H54 (cell line): ENCODE measurements at regions not wholly inside any gene's neighbourhood (a gene's known extent, or its start where the extent isn't known, plus 50 kb on each side); places are given as distances from the start of the nearest gene placed in this dataset.

Experiments used
- DNase-seq: peaks from one replicate; pipeline ENCODE4 v3.0.0; 2011; ENCODE audit warnings: low spot score, mixed read lengths; ENCODE audit not compliant: insufficient read length
- FAIRE-seq: peaks from 3 replicates; lab custom pipeline; 2011; peaks lifted over from hg19 to GRCh38; lab: Jason Lieb, UNC
- POLR2A ChIP-seq: IDR thresholded peaks from 2 replicates; pipeline ENCODE4 v1.6.1; 2011; ENCODE audit warnings: low read depth, mild to moderate bottlenecking, low read length

DNA sequence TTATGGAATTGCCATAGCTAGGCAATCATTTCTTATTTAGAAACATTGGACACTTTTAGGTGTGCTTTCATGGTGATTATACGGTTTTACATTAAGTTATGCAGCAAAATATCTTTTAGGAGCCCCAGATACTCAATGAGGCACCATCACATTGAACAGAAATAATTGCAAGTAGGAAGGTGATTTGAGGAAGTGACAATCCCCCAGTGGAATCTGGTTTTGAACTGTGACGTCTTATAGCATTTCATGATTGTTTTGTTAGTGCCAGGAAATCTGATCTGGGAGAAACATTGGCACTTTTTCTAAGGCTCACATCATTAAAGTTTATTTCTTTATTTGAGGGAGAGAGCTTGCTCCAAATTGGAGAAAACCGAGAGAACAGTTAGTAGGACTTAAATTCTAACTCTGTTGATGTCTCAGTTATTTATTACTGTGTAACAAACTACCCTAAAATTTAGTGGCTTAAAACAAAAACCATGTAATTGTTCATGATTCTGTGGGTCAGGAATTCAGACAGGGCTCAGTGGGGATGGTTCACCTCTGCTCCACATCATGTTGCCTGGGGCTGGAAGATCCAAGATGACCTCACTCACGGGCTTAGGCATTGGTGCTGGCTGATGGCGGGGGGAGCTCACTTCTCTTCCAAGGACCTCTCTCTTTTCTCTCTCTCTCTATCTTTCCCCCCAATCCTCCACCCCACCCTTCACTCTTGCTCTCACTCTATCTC, 78.2 kb upstream of the STEAP1B start:
- TF ChIP-seq POLR2A = no peak
- DNase-seq (no peak), FAIRE-seq (peak; percentile 43)

- TF ChIP-seq POLR2A = no peak
- no peak for FAIRE-seq
- no peak for DNase-seq
These were observed 77.5 kb upstream of the STEAP1B start for GRCh38 chr7:22577470-22578001.

GRCh38 chr7:22576612-22577469, 76.9 kb upstream of the STEAP1B start:
- FAIRE-seq = no peak
- no peak for DNase-seq
- TF ChIP-seq POLR2A = no peak

DNA sequence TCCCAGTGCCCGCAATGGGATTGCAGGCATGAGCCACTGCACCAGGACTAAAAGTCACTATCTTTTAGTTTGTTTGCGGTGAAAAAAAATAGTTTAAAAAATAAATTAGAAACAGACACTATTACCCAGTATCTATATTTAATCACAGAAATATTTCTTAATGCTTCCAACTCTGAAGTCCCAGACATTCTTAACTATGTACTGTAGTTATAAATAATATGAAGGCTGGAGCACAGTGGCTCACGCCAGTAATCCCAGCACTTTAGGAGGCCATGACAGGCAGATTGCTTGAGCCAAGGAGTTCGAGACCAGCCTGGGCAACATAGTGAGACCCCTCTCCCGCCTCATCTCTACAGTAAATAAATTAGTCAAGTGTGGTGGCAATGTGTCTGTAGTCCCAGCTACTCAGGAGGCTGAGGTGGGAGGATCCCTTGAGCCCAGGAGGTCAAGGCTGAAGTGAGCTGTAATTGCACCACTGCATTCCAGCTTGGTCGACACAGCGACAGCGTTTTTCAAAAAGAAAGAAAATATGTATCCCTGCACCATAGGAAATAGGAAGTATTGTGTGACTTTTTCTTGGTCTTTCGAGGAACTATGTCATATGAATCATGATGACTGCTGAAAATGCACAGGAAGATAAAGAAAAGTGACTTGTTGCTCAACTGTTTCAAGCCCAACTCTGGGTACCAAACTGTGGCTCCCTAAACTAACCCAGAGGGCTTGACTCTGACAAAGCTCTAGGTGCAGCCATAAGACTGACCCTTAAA, 74.9 kb upstream of the STEAP1B start:
- DNase-seq = no peak

DNA sequence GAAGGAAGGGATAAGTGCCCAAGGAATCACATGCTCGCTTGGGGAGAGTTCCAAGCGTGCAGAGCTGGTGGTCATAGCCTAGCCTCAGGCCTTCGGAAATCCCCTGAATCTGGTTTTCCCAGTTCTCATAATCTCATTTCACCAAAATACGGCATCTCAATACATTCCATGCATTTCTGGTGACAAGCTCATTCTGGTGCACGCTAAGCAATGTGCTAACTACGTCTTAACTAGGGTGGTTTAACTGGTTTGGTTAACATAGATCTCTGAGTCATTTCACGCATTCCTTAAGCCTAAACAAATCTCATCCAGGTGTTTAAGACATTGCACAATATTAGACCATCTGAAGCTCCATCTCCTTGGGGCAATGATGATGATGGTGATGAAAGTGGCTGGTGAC, 72.9 kb upstream of the STEAP1B start:
- DNase-seq (no peak), FAIRE-seq (no peak)
- TF ChIP-seq POLR2A = no peak

More for the DNA sequence above, 74.9 kb upstream of the STEAP1B start:
- no peak for TF ChIP-seq POLR2A
- FAIRE-seq = no peak

DNA sequence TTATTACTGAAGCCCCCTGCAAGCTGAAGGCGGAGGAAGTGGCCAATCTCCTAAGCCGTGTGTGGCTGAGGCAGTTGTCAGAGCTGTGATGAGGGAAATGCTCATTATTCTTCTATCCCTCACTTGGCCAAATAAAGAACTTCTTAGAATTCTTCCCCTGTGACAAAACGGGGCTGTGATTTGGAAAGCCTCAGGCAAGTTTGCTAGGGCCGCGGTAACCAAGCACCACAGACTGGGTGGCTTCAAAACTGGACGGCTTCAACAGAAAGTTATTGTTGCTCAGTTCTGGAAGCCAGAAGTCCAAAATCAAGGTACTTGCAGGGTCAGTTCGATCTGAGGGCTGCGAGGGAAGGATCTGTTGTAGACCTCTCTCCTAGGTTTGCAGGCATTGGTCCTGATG, 72.3 kb upstream of the STEAP1B start:
- no peak for DNase-seq
- no peak for FAIRE-seq

GRCh38 chr7:22571766-22572165, 71.8 kb upstream of the STEAP1B start:
- FAIRE-seq (no peak), DNase-seq (no peak)
- TF ChIP-seq POLR2A = no peak

More for the DNA sequence above, 72.3 kb upstream of the STEAP1B start:
- no peak for TF ChIP-seq POLR2A

GRCh38 chr7:22569586-22570321, 69.8 kb upstream of the STEAP1B start:
- no peak for TF ChIP-seq POLR2A
- FAIRE-seq (no peak), DNase-seq (no peak)

- FAIRE-seq (no peak), DNase-seq (no peak)
These were observed 66.6 kb upstream of the STEAP1B start for GRCh38 chr7:22566592-22566991.

DNA sequence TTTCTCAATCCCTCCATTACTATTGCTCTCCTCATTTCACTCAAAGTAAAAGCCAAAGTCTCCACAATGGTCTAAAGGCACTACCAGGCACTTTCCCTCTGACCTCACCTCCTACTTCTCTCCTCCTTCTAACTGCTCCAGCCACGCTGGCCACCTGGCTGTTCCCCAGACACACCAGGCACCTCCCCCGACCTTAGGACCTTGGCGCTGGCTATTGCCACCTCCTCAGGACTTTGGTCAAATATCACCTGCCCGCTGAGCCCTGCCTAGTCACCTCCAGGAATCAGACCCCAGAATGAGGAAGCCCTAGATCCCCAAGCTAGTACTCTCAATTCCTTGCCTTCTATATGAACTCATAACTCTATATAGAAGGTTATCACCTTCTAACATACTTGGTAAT, 66.2 kb upstream of the STEAP1B start:
- no peak for DNase-seq

More at GRCh38 chr7:22566592-22566991, 66.6 kb upstream of the STEAP1B start:
- TF ChIP-seq POLR2A = no peak

DNA sequence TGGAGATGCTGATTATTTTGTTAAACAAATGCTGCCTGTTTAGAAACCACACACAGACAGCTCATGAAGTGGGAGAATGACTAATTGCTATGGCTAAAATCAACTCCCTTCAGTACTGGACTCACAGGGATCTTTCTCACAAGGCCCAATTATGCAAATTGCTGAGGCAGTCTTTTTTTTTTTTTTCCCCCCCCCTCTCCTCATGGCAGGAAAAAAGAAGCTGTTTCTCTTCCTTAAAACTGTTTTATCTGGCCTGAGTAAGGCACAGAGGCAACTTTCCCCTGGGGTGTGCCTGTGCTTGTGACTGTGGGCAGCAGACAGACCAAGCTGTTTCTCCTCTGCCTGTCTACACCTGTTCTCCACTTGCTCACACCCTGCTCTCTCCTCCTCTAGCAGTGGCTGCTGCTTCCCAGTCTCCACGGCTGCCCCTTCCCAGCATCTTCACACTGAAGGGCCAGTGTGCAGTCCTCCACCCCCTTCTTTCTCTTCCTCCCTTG, 65.4 kb upstream of the STEAP1B start:
- no peak for TF ChIP-seq POLR2A
- FAIRE-seq (no peak), DNase-seq (no peak)

More for the DNA sequence above, 66.2 kb upstream of the STEAP1B start:
- FAIRE-seq = no peak
- TF ChIP-seq POLR2A = no peak

- TF ChIP-seq POLR2A = no peak
- FAIRE-seq = peak; percentile 75
- DNase-seq = peak; percentile 76
These were observed 64.6 kb upstream of the STEAP1B start for GRCh38 chr7:22564511-22565045.
